T1000 (cell line): ENCODE measurements at regions not wholly inside any gene's neighbourhood (a gene's known extent, or its start where the extent isn't known, plus 50 kb on each side); places are given as distances from the start of the nearest gene placed in this dataset.
"Not testable (repeated sequence)": the region's sequence is repeated elsewhere in the genome, so short reads cannot be mapped to it uniquely, and the experiment has no call there.

Experiments used
- DNase-seq: peaks from one replicate; lab custom pipeline; 2025; ENCODE audit warnings: mixed read lengths; lab: John Stamatoyannopoulos, UW

DNA sequence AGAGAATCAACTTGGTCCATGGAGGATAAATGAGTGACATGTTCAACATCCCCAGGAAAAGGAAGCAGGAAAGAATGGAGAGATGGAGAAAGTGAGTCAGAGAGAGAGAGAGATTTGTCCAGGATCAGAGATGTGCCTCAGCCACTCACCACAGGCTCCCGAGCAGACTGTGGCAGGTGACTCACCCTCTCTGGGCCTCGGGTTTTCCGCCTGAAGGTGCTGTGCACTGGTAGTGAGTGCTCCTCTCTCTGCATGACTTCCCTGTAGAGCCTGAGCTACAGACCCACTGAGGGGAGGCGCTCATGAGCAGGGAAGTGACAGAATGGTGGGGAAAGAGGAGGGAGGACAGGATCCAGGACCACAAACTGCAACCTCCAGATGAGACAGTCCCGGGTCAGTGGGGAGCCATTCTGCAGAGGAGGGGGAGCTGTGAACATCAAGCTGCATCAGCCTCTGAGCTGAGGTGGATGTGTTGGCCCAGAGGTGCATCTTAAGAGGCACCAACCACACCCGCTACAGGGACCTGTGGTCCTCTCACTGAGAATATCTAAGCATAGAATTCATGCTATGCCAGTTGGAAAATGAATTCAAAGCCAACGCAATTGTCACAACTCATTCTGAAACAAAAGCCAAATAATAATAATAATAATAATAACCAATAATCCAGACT, 433.4 kb downstream of the BRD1 start:
- DNase-seq: no peak

GRCh38 chr22:49393526-49393925, 434.1 kb downstream of the BRD1 start:
- DNase-seq: no peak

DNA sequence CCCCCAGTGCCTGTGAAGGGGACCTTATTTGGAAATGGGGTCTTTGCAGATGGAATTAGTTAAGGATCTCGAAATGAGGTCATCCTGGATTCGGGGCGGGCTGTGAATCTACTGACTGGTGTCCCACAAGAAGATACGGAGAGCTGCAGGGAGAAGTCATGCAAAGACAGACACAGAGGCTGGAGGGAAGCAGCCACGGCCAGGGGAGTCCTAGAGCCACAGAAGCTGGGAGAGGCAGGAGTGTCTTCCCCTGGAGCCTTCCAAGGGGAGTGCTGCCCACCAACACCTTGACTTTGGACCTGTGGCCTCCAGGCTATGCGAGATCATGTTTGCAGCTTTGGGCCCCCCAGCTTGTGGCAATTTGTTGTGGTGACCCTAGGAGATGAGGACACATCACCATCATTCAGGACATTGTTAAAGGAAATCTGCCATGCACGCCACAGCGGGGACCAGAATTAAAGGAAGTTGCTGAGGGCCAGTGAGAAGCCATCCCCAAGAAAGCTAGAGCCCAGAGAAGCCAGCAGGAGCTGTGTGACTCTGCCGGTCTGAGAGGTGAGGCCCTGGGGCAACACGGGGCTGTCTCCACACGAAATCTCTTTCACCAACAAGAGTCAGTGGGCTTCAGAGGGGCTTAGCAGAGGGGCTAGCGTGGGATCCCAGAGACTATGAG, 434.7 kb downstream of the BRD1 start:
- DNase-seq: no peak

DNA sequence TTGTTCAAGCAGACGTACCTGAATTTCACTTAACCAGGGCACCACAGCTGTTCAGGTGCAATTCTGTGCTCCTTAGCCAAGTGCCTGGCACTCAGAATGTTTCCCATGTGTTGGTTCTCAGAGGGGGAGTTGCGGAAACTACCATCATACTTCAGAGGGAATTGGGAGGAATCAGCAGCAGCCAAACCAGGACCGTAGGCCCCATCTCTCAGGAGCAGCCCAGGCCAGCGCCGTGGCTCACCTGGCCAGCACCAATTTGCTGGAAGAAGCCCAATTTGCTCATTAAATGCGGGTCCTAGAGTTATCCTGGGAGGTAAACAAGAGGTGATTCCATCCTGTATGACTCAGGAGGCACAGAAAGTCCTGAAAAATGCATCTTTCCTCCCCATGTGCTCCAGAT, 435.4 kb downstream of the BRD1 start:
- DNase-seq: no peak

DNA sequence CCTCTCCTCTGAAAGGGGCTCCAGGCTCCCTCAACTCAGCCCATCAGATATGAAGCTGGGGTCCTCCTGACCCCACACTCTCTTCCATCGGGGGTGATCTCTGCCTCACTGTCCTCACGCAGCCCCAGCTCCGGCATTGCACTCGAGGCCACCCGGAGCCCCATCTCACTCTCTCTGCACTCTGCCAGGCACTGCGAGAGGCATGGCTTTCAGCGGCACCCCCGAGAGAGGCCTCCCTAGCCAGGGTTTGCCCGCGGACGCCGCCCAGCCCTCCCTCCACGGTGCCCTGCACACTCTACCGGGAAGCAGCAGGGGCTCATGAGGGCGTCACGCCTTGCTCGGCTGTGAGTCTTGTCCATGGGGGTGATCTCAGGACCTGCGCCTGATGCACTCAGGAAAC, 436.2 kb downstream of the BRD1 start:
- no peak for DNase-seq

GRCh38 chr22:49390954-49391353, 436.7 kb downstream of the BRD1 start:
- DNase-seq: no peak

- DNase-seq: not testable (repeated sequence)
Measured at GRCh38 chr22:49383909-49384308, 443.8 kb downstream of the BRD1 start.

GRCh38 chr22:49382451-49382735, 445.3 kb downstream of the BRD1 start:
- DNase-seq: no peak

- DNase-seq: no peak
Measured at GRCh38 chr22:49381595-49382450, 445.9 kb downstream of the BRD1 start.

DNA sequence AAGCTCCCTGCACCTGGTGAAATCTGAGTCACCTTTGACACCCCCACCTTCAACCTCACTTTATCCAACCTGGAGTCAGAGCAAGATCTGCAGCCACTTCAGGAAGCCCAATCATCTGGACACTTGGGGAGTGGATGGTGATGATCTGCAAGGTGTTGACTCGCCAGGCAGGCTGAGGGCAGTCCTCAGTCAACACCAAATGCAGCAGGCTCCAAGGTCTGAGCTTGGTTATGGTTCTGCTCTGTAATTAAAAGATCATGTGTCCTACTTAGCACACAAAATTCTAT, 446.9 kb downstream of the BRD1 start:
- no peak for DNase-seq

DNA sequence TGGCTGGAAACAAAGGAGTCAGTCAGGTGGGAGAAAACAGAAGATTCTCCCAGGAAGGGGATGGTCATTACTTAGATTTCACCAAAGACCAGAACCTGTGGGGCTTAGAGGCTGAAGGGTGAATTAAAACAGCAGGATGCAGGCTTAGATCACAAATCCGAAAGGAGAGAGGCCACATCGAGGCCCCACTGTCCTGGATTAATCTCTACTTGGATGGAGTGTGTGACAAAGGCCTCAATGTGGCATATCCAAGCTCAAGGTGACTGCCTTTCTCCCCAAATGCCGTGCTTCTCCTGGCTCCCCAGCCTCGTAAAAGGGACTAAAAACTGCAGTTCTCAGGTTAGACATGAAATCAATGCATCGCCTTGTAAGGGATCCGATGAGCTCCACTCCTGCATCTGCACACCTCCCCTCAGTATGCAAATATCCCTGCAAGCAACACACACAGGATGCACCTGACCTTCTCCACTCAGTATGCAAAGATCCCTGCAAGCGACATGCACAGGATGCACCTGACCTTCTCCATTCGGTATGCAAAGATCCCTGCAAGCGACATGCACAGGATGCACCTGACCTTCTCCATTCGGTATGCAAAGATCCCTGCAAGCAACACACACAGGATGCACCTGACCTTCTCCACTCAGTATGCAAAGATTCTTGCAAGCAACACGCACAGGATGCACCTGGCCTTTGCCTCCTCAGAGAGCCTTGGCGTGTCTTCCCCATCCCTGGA, 447.4 kb downstream of the BRD1 start:
- no peak for DNase-seq

DNA sequence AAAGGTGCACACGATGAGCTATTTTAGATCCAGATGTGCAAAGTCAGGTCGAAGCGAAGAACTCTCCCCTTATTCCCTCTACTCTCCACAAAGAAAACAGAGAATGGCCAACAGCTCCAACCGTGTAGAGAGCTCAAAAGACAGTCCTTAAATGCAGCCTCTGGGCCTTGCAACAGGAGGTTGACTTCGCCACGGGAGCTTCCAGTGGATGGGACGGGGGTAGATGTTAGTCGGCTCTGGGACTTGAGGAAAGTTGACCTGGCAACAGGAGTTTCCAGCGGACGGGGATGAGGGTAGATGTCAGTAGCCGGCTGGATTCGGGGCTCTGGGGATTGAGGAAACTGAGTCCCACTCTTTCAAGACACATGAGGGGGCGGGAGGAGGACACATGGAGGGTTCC, 450.4 kb downstream of the BRD1 start:
- DNase-seq: no peak

DNA sequence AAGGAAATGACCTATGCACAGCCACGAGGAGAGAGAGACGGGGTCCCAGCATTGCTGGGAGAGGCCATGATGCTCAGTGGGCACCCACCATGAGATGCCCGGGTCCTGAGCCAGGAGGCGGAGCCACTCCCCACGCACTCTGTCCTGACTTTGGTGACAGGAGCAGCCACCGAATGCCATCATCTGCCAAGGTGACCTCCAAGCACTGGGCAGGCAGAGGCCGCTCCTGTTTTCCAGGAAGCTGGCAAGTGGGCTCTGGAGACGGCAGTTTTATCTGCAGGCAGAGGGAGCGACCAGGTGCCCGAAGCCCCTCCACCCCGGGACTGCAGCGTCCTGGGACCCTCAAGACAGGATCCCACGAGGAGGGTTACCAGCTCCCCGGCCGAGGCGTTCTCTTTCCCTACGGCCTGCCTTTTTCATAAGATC, 453.9 kb downstream of the BRD1 start:
- DNase-seq: no peak

- DNase-seq: no peak
Measured at GRCh38 chr22:49373289-49373666, 454.4 kb downstream of the BRD1 start.

- no peak for DNase-seq
Measured at GRCh38 chr22:49372530-49373288, 455.0 kb downstream of the BRD1 start.

GRCh38 chr22:49372111-49372529, 455.6 kb downstream of the BRD1 start:
- DNase-seq: no peak

- DNase-seq: no peak
Measured at GRCh38 chr22:49371325-49372110, 456.2 kb downstream of the BRD1 start.

- no peak for DNase-seq
Measured at GRCh38 chr22:49370627-49371301, 456.9 kb downstream of the BRD1 start.

DNA sequence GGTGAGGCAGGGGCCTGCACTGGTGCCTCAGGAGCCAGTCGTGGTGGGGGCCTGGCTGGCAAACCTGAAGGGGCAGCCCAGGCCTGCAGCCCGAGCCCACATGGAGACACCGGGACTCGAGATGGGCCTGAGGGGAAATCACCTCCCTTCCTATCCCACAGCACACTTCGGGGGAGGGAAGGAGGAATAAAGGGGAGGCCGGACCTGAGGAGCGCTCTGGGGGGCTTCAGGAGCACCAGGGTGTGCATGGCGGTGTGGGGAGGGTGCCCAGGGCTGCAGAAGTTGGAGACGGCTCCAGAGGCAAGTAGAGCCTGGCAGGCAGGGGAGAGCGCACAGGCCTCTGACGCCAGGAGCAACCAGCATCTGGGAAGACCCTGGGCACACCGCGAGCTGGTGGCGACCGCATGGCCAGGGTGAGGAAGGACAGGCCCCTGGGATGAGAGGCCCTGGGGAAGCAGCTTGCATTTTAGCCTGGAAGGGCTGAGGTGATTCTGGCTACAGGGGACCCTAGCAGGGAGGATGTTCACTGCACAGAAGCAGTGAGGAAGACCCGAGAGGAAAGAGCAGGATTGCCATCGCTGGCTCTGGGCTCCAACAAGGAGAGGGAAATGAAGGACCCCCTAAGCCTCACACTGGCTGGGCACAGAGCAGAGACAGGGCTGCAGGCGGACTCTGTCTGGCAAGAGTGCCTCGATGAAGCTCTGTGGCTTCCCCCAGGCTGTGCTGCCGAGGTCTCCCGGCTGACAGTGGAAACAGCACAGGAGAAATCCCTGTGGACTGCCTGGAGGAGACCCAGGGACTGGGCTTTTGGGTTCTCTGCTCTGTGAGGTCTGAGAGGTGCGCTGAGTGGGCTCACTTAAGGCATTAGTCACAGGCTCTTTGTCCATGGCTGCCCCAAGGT, 457.7 kb downstream of the BRD1 start:
- no peak for DNase-seq
